Neural crest cell (in vitro differentiated cells): ENCODE measurements at regions not wholly inside any gene's neighbourhood (a gene's known extent, or its start where the extent isn't known, plus 50 kb on each side); places are given as distances from the start of the nearest gene placed in this dataset.

Source experiments
- DNase-seq: peaks from one replicate; pipeline ENCODE4 v3.0.0; 2021; ENCODE audit warnings: low read depth, mixed read lengths, low spot score
- H3K27ac Mint-ChIP-seq: one replicate; pipeline ENCODE4 v1.8.0; 2021; ENCODE audit warnings: mild to moderate bottlenecking, mixed read lengths; ENCODE audit not compliant: unreplicated experiment
- H3K27me3 Mint-ChIP-seq: 2 replicates; pipeline ENCODE4 v1.8.0; 2021; ENCODE audit warnings: low read depth, mild to moderate bottlenecking, mixed read lengths
- H3K36me3 Mint-ChIP-seq: 2 replicates; pipeline ENCODE4 v1.8.0; 2021; ENCODE audit warnings: low read depth, mild to moderate bottlenecking, mixed read lengths
- H3K4me1 Mint-ChIP-seq: 2 replicates; pipeline ENCODE4 v1.8.0; 2021; ENCODE audit warnings: mixed read lengths
- H3K4me3 Mint-ChIP-seq: one replicate; pipeline ENCODE4 v1.8.0; 2021; ENCODE audit warnings: mild to moderate bottlenecking, mixed read lengths
- H3K9me3 Mint-ChIP-seq: 2 replicates; pipeline ENCODE4 v1.8.0; 2021; ENCODE audit warnings: mixed read lengths
- CTCF ChIP-seq: fragments of 200-600 bp; sonication (generic); conservative IDR thresholded peaks from 2 replicates; pipeline ENCODE4 v1.5.0; 2021; ENCODE audit warnings: antibody characterized with exemption, mild to moderate bottlenecking

GRCh38 chr9:6703898-6704639 is 53.7 kb upstream of the KDM4C start:
- Mint-ChIP-seq H3K9me3 (peaks cover 3% of the 10 kb centered on the region), H3K36me3 (no peaks in the 10 kb centered on the region), H3K27me3 (no peaks in the 10 kb centered on the region), H3K4me1 (peaks cover 6% of the 10 kb centered on the region), H3K4me3 (peak overlapping the region; percentile 93), H3K27ac (peak overlapping the region; percentile 78)
- no peak for TF ChIP-seq CTCF
- DNase-seq: peak; percentile 45

DNA sequence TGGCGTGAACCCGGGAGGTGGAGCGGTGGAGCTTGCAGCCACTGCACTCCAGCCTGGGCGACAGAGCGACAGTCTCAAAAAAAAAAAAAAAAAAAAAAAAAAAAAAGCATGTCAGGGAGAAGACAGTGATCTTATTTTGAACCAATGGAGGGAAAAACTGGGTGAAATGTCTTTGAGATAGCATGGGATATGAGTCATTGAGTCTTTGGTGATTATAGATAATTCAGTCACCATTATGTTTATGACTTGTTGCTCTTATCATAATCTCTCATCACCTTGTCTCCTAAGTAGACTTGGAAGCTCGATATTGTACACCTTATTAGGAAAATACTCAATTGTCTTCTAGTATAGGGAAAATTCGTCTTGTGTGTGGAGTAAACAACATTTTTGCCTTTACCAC is 55.1 kb upstream of the KDM4C start:
- DNase-seq: no peak
- H3K27me3 Mint-ChIP-seq: no peaks in the 10 kb centered on the region
- no peak overlapping the region for H3K27ac Mint-ChIP-seq
- H3K4me3 Mint-ChIP-seq: peak overlapping the region; percentile 51
- no peaks in the 10 kb centered on the region for H3K36me3 Mint-ChIP-seq
- H3K4me1 Mint-ChIP-seq: peaks cover 6% of the 10 kb centered on the region
- no peak for TF ChIP-seq CTCF
- H3K9me3 Mint-ChIP-seq: no peaks in the 10 kb centered on the region

GRCh38 chr9:6696178-6696577 is 50.6 kb upstream of the GLDC start:
- Mint-ChIP-seq H3K36me3 (no peaks in the 10 kb centered on the region), H3K27ac (no peak overlapping the region), H3K27me3 (no peaks in the 10 kb centered on the region), H3K4me1 (no peaks in the 10 kb centered on the region), H3K4me3 (no peak overlapping the region), H3K9me3 (no peaks in the 10 kb centered on the region)
- no peak for DNase-seq
- no peak for TF ChIP-seq CTCF

DNA sequence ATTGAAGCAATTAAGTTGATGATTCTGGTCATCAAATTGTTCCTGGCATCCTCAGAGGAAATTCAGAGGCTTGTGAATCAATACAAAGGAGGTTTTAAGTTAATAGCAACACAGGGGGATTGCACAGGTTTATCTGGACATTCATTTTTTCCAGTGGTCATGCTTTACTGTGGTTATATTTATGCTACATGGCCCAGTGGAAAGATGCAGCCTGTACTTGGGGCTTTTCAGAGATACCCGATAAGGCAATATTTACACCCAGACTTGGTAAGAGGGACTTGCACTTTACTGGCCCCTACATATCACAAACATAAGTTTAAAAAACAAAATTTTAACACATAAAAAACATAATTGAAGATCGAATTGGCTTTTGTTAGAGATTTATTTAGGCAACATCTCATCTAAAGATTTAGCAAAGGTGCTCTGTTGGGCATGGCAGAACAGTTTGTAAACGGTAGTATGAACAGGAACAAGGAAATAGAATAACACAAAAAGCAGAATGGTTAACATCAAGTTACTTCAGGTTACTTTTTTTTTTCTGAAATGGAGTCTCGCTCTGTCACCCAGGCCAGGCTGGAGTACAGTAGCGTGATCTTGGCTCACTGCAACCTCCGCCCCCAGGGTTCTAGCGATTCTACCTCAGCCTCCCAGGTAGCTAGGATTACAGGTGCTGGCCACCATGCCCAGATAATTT is 49.7 kb upstream of the GLDC start:
- DNase-seq: no peak
- no peak overlapping the region for H3K4me3 Mint-ChIP-seq
- no peaks in the 10 kb centered on the region for H3K27me3 Mint-ChIP-seq
- no peaks in the 10 kb centered on the region for H3K36me3 Mint-ChIP-seq
- no peak overlapping the region for H3K27ac Mint-ChIP-seq
- no peaks in the 10 kb centered on the region for H3K4me1 Mint-ChIP-seq
- TF ChIP-seq CTCF: no peak
- no peaks in the 10 kb centered on the region for H3K9me3 Mint-ChIP-seq
